Left lung (tissue), 4 donors: ENCODE measurements at regions not wholly inside any gene's neighbourhood (a gene's known extent, or its start where the extent isn't known, plus 50 kb on each side); places are given as distances from the start of the nearest gene placed in this dataset.

Experiments
- ATAC-seq: fragments of 200-7000 bp; cut with Tn5 transposase; one replicate; pipeline ENCODE4 v1.9.1; 2020; ENCODE audit warnings: moderate library complexity
- DNase-seq, 4 donors: peaks; one replicate each; pipeline ENCODE4 v3.0.0-alpha.2; 2013 to 2020
- H3K27ac ChIP-seq, 2 donors: fragments of 200-600 bp; sonication (generic) in 1 of 2; one replicate each; pipeline versions ENCODE4 v1.5.0 to v1.8.0; 2020 to 2021
- H3K27me3 ChIP-seq, 2 donors: fragments of 200-600 bp; sonication (generic) in 1 of 2; one replicate each; pipeline versions ENCODE4 v1.5.0 to v1.8.0; 2020 to 2021
- H3K36me3 ChIP-seq, 2 donors: fragments of 200-600 bp; sonication (generic) in 1 of 2; one replicate each; pipeline versions ENCODE4 v1.5.0 to v1.8.0; 2020 to 2021
- H3K4me1 ChIP-seq, 2 donors: fragments of 200-600 bp; one replicate each; pipeline ENCODE4 v1.8.0; 2021
- H3K4me3 ChIP-seq, 2 donors: fragments of 200-600 bp; sonication (generic) in 1 of 2; one replicate each; pipeline versions ENCODE4 v1.5.0 to v1.8.0; 2020 to 2021; ENCODE audit warnings: mild to moderate bottlenecking in 1 of 2
- H3K9me3 ChIP-seq, 2 donors: fragments of 200-600 bp; sonication (generic) in 1 of 2; one replicate each; pipeline versions ENCODE4 v1.5.0 to v1.8.0; 2020 to 2021
- CTCF ChIP-seq, 2 donors: fragments of 200-600 bp; sonication (generic) in 1 of 2; IDR thresholded peaks; one replicate each; pipeline versions ENCODE4 v1.5.0 to v1.8.0; 2021; ENCODE audit warnings: antibody characterized with exemption in 2 of 2
- intact Hi-C, 2 donors: fragments of 100-400 bp; cut with DNase I; formaldehyde crosslinking; loops; one replicate each; pipeline versions ENCODE4 v1.11.2 to v1.14.2; 2022
- donor health status: DM: no; HTN: yes; CAD: no.
- donor health status: DM: no; HTN: no; CAD: no.

DNA sequence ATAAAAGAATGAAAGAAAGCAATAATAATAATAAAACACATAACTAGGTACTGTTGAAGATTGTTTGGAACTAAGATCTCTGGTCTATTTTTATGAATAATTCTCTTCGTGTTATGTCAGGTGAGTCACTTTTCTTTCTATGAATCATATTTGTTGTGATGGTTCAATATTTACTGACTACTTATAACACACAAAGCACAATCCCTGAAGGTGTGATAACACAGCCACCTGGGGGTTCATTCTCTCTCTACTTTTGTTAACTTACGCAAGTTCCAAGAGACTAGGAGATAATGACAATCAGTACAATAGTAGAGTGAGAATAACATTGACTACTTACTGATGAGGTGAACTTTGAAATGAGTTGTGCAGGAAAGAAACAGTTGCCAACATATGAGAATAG lies 149.9 kb downstream of the IBTK start:
- no peak overlapping the region for H3K27ac ChIP-seq
- H3K9me3 ChIP-seq: peaks cover 0 to 4% of the 10 kb centered on the region in 2 donors
- DNase-seq: no peak
- H3K27me3 ChIP-seq: no peaks in the 10 kb centered on the region
- no peak overlapping the region for H3K4me3 ChIP-seq
- intact Hi-C loops: no loop called here
- TF ChIP-seq CTCF (IDR thresholded peaks at IDR 0.05): no peak
- H3K4me1 ChIP-seq: no peaks in the 10 kb centered on the region
- H3K36me3 ChIP-seq: no peaks in the 10 kb centered on the region
- no peak for ATAC-seq

DNA sequence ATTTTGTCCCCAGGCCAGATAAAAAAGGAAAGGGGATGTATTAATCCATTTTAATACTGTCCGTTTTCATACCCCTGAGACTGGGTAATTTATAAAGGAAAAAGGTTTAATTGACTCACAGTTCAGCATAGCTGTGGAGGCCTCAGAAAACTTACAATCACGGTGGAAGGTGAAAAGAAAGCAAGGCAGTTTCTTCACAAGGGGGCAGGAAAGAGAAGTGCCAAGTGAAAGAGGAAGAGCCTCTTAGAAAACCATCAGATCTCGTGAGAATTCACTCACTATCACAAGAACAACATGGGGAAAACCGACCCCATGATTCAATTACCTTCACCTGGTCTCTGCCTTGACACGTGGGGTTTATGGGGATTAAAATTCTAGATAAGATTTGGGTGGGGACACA lies 152.5 kb downstream of the IBTK start:
- DNase-seq: no peak
- Histone ChIP-seq H3K36me3 (no peaks in the 10 kb centered on the region), H3K4me3 (no peak overlapping the region), H3K4me1 (no peaks in the 10 kb centered on the region), H3K27ac (no peak overlapping the region), H3K9me3 (peaks cover 0 to 4% of the 10 kb centered on the region in 2 donors), H3K27me3 (no peaks in the 10 kb centered on the region)
- no peak for ATAC-seq
- TF ChIP-seq CTCF (IDR thresholded peaks at IDR 0.05): no peak
- intact Hi-C loops: no loop called here

DNA sequence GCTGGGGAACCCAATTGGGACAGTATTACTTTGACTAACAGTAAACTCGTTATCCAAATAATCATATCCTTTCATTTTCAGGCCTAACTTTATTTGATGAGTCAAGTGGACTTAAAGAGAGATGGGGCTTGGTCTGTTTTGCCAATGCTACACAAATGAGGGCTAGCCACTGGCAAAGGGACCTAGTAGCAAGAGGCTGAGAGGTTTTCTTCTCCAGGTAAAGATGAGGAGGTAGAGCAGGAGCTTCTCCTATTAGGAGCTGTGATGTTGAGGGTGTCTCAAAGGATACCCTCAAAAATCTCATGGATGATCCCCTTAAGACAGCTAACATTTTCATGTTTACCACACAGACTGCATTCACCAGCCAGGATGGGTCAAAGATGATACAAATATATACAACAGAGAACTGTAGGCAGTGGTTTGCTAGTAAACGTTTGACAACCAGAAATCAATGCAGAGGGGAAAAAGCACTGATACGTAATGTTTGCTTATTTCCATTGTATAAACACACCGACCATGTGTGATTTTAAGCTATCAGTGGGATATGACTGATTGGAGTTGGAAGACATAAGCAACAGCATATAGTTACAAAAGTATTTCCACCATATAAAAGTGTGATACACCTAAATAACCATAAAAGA lies 153.3 kb downstream of the IBTK start:
- no peaks in the 10 kb centered on the region for H3K9me3 ChIP-seq
- H3K36me3 ChIP-seq: no peaks in the 10 kb centered on the region
- no peak overlapping the region for H3K27ac ChIP-seq
- TF ChIP-seq CTCF (IDR thresholded peaks at IDR 0.05): no peak
- DNase-seq (no peak), ATAC-seq (no peak)
- no peak overlapping the region for H3K4me3 ChIP-seq
- no peaks in the 10 kb centered on the region for H3K27me3 ChIP-seq
- no peaks in the 10 kb centered on the region for H3K4me1 ChIP-seq
- intact Hi-C loops: no loop called here

GRCh38 chr6:82088978-82089771 lies 158.4 kb downstream of the IBTK start:
- no peak for TF ChIP-seq CTCF (IDR thresholded peaks at IDR 0.05)
- no peaks in the 10 kb centered on the region for H3K36me3 ChIP-seq
- DNase-seq (no peak), ATAC-seq (no peak)
- no peak overlapping the region for H3K27ac ChIP-seq
- no peaks in the 10 kb centered on the region for H3K27me3 ChIP-seq
- intact Hi-C loops: no loop called here
- no peak overlapping the region for H3K4me3 ChIP-seq
- no peaks in the 10 kb centered on the region for H3K9me3 ChIP-seq
- H3K4me1 ChIP-seq: no peaks in the 10 kb centered on the region

DNA sequence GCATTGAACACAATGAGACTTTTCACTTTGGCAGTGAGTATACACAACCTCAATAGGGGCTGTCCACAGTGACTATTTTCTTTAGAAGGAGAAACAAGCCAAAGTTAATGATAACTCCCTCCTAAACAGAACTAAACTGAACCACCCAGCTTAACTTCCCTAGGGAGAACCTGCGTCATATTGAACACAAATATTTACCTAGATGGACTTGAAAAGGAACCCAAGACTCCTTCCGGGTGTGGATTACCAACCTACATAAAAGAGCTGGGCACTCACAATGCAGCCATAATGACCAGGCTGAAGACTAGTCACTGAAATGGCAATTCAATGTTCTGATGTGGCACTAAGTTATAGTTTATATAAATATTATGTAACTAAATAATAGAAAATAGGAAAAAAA lies 160.6 kb downstream of the IBTK start:
- no peaks in the 10 kb centered on the region for H3K9me3 ChIP-seq
- ATAC-seq (no peak), DNase-seq (no peak)
- H3K36me3 ChIP-seq: no peaks in the 10 kb centered on the region
- no peaks in the 10 kb centered on the region for H3K4me1 ChIP-seq
- no peak overlapping the region for H3K27ac ChIP-seq
- H3K4me3 ChIP-seq: no peak overlapping the region
- intact Hi-C loops: no loop called here
- TF ChIP-seq CTCF (IDR thresholded peaks at IDR 0.05): no peak
- H3K27me3 ChIP-seq: no peaks in the 10 kb centered on the region
